ENCODE measurements at regions not wholly inside any gene's neighbourhood (a gene's known extent, or its start where the extent isn't known, plus 50 kb on each side); places are given as distances from the start of the nearest gene placed in this dataset.

GRCh38 chr4:30471861-30472260 lies 248.3 kb upstream of the PCDH7 start:
- TF ChIP-seq POLR2AphosphoS5 (IDR thresholded peaks at IDR 0.05; ENCODE audit: low read depth): no peak
- no peak for TF ChIP-seq EZH2 (IDR thresholded peaks at IDR 0.05; ENCODE audit: low read depth, unreplicated experiment)
- no peak for TF ChIP-seq CTCF (conservative IDR thresholded peaks at IDR 0.05; ENCODE audit: low read depth in 2 of 2)
- TF ChIP-seq EZH2phosphoT487 (IDR thresholded peaks at IDR 0.05; ENCODE audit: unreplicated experiment): no peak
- TF ChIP-seq REST (IDR thresholded peaks at IDR 0.05; ENCODE audit: unreplicated experiment): no peak
- TF ChIP-seq STAT1 (IDR thresholded peaks at IDR 0.05; ENCODE audit: unreplicated experiment): no peak
- no peak for TF ChIP-seq CREB1 (CRISPR knock-in tag; IDR thresholded peaks at IDR 0.05; ENCODE audit: low read depth)
- TF ChIP-seq ZNF114 (CRISPR knock-in tag; IDR thresholded peaks at IDR 0.05): no peak
- TF ChIP-seq, protein P1, sequence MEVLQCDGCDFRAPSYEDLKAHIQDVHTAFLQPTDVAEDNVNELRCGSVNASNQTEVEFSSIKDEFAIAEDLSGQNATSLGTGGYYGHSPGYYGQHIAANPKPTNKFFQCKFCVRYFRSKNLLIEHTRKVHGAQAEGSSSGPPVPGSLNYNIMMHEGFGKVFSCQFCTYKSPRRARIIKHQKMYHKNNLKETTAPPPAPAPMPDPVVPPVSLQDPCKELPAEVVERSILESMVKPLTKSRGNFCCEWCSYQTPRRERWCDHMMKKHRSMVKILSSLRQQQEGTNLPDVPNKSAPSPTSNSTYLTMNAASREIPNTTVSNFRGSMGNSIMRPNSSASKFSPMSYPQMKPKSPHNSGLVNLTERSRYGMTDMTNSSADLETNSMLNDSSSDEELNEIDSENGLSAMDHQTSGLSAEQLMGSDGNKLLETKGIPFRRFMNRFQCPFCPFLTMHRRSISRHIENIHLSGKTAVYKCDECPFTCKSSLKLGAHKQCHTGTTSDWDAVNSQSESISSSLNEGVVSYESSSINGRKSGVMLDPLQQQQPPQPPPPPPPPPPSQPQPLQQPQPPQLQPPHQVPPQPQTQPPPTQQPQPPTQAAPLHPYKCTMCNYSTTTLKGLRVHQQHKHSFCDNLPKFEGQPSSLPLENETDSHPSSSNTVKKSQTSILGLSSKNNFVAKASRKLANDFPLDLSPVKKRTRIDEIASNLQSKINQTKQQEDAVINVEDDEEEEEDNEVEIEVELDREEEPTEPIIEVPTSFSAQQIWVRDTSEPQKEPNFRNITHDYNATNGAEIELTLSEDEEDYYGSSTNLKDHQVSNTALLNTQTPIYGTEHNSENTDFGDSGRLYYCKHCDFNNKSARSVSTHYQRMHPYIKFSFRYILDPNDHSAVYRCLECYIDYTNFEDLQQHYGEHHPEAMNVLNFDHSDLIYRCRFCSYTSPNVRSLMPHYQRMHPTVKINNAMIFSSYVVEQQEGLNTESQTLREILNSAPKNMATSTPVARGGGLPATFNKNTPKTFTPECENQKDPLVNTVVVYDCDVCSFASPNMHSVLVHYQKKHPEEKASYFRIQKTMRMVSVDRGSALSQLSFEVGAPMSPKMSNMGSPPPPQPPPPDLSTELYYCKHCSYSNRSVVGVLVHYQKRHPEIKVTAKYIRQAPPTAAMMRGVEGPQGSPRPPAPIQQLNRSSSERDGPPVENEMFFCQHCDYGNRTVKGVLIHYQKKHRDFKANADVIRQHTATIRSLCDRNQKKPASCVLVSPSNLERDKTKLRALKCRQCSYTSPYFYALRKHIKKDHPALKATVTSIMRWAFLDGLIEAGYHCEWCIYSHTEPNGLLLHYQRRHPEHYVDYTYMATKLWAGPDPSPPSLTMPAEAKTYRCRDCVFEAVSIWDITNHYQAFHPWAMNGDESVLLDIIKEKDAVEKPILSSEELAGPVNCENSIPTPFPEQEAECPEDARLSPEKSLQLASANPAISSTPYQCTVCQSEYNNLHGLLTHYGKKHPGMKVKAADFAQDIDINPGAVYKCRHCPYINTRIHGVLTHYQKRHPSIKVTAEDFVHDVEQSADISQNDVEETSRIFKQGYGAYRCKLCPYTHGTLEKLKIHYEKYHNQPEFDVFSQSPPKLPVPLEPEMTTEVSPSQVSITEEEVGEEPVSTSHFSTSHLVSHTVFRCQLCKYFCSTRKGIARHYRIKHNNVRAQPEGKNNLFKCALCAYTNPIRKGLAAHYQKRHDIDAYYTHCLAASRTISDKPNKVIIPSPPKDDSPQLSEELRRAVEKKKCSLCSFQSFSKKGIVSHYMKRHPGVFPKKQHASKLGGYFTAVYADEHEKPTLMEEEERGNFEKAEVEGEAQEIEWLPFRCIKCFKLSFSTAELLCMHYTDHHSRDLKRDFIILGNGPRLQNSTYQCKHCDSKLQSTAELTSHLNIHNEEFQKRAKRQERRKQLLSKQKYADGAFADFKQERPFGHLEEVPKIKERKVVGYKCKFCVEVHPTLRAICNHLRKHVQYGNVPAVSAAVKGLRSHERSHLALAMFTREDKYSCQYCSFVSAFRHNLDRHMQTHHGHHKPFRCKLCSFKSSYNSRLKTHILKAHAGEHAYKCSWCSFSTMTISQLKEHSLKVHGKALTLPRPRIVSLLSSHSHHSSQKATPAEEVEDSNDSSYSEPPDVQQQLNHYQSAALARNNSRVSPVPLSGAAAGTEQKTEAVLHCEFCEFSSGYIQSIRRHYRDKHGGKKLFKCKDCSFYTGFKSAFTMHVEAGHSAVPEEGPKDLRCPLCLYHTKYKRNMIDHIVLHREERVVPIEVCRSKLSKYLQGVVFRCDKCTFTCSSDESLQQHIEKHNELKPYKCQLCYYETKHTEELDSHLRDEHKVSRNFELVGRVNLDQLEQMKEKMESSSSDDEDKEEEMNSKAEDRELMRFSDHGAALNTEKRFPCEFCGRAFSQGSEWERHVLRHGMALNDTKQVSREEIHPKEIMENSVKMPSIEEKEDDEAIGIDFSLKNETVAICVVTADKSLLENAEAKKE (CRISPR knock-in tag; IDR thresholded peaks at IDR 0.05): no peak
- no peak for TF ChIP-seq JUNB (IDR thresholded peaks at IDR 0.05; ENCODE audit: unreplicated experiment)
- TF ChIP-seq NANOG (IDR thresholded peaks at IDR 0.05; ENCODE audit: borderline replicate concordance): no peak
- TF ChIP-seq, protein P2, sequence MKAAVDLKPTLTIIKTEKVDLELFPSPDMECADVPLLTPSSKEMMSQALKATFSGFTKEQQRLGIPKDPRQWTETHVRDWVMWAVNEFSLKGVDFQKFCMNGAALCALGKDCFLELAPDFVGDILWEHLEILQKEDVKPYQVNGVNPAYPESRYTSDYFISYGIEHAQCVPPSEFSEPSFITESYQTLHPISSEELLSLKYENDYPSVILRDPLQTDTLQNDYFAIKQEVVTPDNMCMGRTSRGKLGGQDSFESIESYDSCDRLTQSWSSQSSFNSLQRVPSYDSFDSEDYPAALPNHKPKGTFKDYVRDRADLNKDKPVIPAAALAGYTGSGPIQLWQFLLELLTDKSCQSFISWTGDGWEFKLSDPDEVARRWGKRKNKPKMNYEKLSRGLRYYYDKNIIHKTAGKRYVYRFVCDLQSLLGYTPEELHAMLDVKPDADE (IDR thresholded peaks at IDR 0.05): no peak
- no peak for TF ChIP-seq ZNF331 (CRISPR knock-in tag; IDR thresholded peaks at IDR 0.05; ENCODE audit: low read depth)
